AG04450 (cell line): ENCODE measurements at regions not wholly inside any gene's neighbourhood (a gene's known extent, or its start where the extent isn't known, plus 50 kb on each side); places are given as distances from the start of the nearest gene placed in this dataset.

Experiments used
- CTCF ChIA-PET: fragments of 300-600, 350-600 bp; formaldehyde crosslinking; extraction: SDS; loops from one replicate; lab custom pipeline; 2022; ENCODE audit warnings: antibody characterized with exemption, inconsistent platforms; lab: Charles Lee
- POLR2A ChIA-PET: fragments of 350-600 bp; formaldehyde crosslinking; extraction: SDS; loops from one replicate; lab custom pipeline; 2021; ENCODE audit warnings: antibody characterized with exemption, inconsistent platforms; lab: Yijun Ruan, JAX
- DNase-seq: peaks from one replicate; pipeline ENCODE4 v3.0.0-alpha.2; 2011; ENCODE audit warnings: low read depth, low spot score
- H3K27ac ChIP-seq: one replicate; pipeline ENCODE4 v1.5.1; 2012; ENCODE audit warnings: low read depth, low read length, control low read depth
- H3K27me3 ChIP-seq: one replicate; pipeline ENCODE4 v1.6.0; 2012; ENCODE audit warnings: low read length; ENCODE audit not compliant: control insufficient read depth, insufficient read depth
- H3K4me3 ChIP-seq: 2 replicates; pipeline ENCODE4 v1.5.1; 2011; ENCODE audit warnings: mild to moderate bottlenecking, low read depth, low read length, control low read depth
- H3K9me3 ChIP-seq: 2 replicates; pipeline ENCODE4 v1.5.1; 2012; ENCODE audit warnings: low read length; ENCODE audit not compliant: control insufficient read depth, insufficient read depth
- CTCF ChIP-seq: IDR thresholded peaks from 2 replicates; pipeline ENCODE4 v1.5.1; 2011; ENCODE audit warnings: low read depth, low read length, control low read depth, inconsistent platforms

- TF ChIP-seq CTCF = no peak
- CTCF ChIA-PET = interaction anchor here (1.3 to 3.7 kb wide), 3 partner anchors 10 to 27 kb away, joined by 3 to 18 read pairs (median 5); no protein-coding TSS in a partner anchor
- POLR2A ChIA-PET = no interaction called here
- H3K27me3 ChIP-seq = no peaks in the 10 kb centered on the region
- no peak overlapping the region for H3K4me3 ChIP-seq
- no peaks in the 10 kb centered on the region for H3K9me3 ChIP-seq
- no peak overlapping the region for H3K27ac ChIP-seq
- no peak for DNase-seq
Observed at GRCh38 chr13:26973295-26973694, 198.3 kb downstream of the USP12 start.

GRCh38 chr13:26971990-26972887, 199.4 kb downstream of the USP12 start:
- H3K4me3 ChIP-seq = no peak overlapping the region
- CTCF ChIA-PET = interaction anchor here (0.6 to 3.7 kb wide), 8 partner anchors 9 to 377 kb away, joined by 3 to 18 read pairs (median 3); no protein-coding TSS in a partner anchor
- POLR2A ChIA-PET = interaction anchor here (0.7 kb wide), 1 partner anchor 298 kb away, joined by 3 read pairs; the partner anchor contains the start of gene RASL11A
- H3K9me3 ChIP-seq = no peaks in the 10 kb centered on the region
- no peaks in the 10 kb centered on the region for H3K27me3 ChIP-seq
- H3K27ac ChIP-seq = peak overlapping the region; percentile 0
- peak; percentile 53 for TF ChIP-seq CTCF
- DNase-seq = no peak

GRCh38 chr13:26968431-26969341, 202.9 kb downstream of the USP12 start:
- no peaks in the 10 kb centered on the region for H3K27me3 ChIP-seq
- no peak overlapping the region for H3K27ac ChIP-seq
- no peaks in the 10 kb centered on the region for H3K9me3 ChIP-seq
- no peak overlapping the region for H3K4me3 ChIP-seq
- no peak for DNase-seq
- CTCF ChIA-PET = interaction anchor here (1.2 to 2.3 kb wide), 2 partner anchors 38 to 390 kb away, joined by 5 to 8 read pairs; no protein-coding TSS in a partner anchor
- POLR2A ChIA-PET = no interaction called here
- TF ChIP-seq CTCF = no peak

- no peak for TF ChIP-seq CTCF
- H3K4me3 ChIP-seq = no peak overlapping the region
- no peak overlapping the region for H3K27ac ChIP-seq
- no peaks in the 10 kb centered on the region for H3K9me3 ChIP-seq
- H3K27me3 ChIP-seq = peaks cover 4% of the 10 kb centered on the region
- DNase-seq = peak; percentile 24
- POLR2A ChIA-PET = interaction anchor here (1.2 kb wide), 1 partner anchor 15 kb away, joined by 3 read pairs; no protein-coding TSS in a partner anchor
- CTCF ChIA-PET = interaction anchor here (0.6 to 3.9 kb wide), 7 partner anchors 18 to 395 kb away, joined by 3 to 17 read pairs (median 8); no protein-coding TSS in a partner anchor
Observed at GRCh38 chr13:26967119-26968038, 204.2 kb downstream of the USP12 start.
